ENCODE measurements at regions not wholly inside any gene's neighbourhood (a gene's known extent, or its start where the extent isn't known, plus 50 kb on each side); places are given as distances from the start of the nearest gene placed in this dataset.
"Not testable (repeated sequence)": the region's sequence is repeated elsewhere in the genome, so short reads cannot be mapped to it uniquely, and the experiment has no call there.

DNA sequence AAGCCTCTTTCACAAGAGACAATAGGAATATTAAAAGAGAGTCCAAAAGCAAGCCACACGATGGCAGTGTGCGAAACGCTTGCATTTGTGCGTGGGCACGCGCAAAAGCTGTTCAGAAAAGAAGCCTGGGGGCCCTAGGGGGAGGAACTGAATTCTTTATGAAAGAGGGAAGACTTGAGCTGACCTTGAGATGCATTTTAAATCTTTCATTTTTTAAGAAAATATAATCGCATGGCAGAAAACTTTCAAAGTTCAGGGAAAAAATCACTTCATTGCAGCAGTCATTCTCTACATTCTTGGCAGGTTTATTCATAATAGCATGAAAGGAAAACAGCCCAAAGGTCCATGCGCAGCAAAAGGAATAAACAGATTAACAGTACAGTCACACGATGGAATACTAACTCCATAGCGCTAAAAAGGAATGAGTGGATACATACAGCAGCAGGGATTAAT lies 206.5 kb upstream of the PRKCQ start:
- no peaks in the 10 kb centered on the region for H3K9me3 ChIP-seq
- intact Hi-C loops (cut with DNase I) = no loop called here
- H3K27me3 ChIP-seq = no peaks in the 10 kb centered on the region
- TF ChIP-seq, protein P1, sequence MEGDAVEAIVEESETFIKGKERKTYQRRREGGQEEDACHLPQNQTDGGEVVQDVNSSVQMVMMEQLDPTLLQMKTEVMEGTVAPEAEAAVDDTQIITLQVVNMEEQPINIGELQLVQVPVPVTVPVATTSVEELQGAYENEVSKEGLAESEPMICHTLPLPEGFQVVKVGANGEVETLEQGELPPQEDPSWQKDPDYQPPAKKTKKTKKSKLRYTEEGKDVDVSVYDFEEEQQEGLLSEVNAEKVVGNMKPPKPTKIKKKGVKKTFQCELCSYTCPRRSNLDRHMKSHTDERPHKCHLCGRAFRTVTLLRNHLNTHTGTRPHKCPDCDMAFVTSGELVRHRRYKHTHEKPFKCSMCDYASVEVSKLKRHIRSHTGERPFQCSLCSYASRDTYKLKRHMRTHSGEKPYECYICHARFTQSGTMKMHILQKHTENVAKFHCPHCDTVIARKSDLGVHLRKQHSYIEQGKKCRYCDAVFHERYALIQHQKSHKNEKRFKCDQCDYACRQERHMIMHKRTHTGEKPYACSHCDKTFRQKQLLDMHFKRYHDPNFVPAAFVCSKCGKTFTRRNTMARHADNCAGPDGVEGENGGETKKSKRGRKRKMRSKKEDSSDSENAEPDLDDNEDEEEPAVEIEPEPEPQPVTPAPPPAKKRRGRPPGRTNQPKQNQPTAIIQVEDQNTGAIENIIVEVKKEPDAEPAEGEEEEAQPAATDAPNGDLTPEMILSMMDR (IDR thresholded peaks at IDR 0.05) = peak in 2 of 3 experiments; percentile 10 to 18
- no peak for TF ChIP-seq POLR2AphosphoS5 (IDR thresholded peaks at IDR 0.05; ENCODE audit: insufficient read depth in 1 of 2, low read depth in 1 of 2)
- H3K36me3 ChIP-seq = no peaks in the 10 kb centered on the region
- no peaks in the 10 kb centered on the region for H3K4me1 ChIP-seq
- no peak overlapping the region for H3K4me3 ChIP-seq
- H3K27ac ChIP-seq = no peak overlapping the region
- DNase-seq (ENCODE audit: extremely low spot score in 2 of 2) = no peak

GRCh38 chr10:6784429-6784828 lies 204.4 kb upstream of the PRKCQ start:
- H3K27ac ChIP-seq; H3K9me3 ChIP-seq; intact Hi-C loops (cut with DNase I); H3K27me3 ChIP-seq; H3K4me3 ChIP-seq; H3K36me3 ChIP-seq; H3K4me1 ChIP-seq; DNase-seq (ENCODE audit: extremely low spot score in 2 of 2): not testable (repeated sequence)

- no peak overlapping the region for H3K4me3 ChIP-seq
- H3K36me3 ChIP-seq = no peaks in the 10 kb centered on the region
- H3K9me3 ChIP-seq = no peaks in the 10 kb centered on the region
- no peaks in the 10 kb centered on the region for H3K4me1 ChIP-seq
- no peaks in the 10 kb centered on the region for H3K27me3 ChIP-seq
- no peak for DNase-seq (ENCODE audit: extremely low spot score in 2 of 2)
- TF ChIP-seq, protein P1 (IDR thresholded peaks at IDR 0.05) = no peak
- TF ChIP-seq POLR2AphosphoS5 (IDR thresholded peaks at IDR 0.05; ENCODE audit: insufficient read depth in 1 of 2, low read depth in 1 of 2) (no peak), POLR2A (IDR thresholded peaks at IDR 0.05) (no peak)
- intact Hi-C loops (cut with DNase I) = no loop called here
- no peak overlapping the region for H3K27ac ChIP-seq
Measured at GRCh38 chr10:6783471-6783870, 203.4 kb upstream of the PRKCQ start.

DNA sequence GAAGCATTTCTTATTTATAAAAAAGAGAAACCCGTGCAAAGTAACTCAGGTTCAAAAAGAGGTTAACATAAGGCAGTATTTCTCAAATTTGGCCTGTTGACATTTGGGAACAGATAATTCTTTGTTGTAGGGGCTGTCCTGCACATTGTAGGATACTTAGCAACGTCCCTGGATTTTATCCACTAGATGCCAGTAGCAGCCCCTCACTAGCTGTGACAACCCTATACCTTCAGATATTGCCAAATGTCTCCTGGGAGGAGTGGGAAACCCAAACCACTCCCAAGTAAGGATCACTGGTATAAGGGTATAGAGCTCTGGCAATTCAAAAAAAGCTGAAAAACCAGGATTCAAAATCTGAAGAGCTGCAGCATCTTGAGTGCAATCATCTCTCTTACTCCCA lies 202.3 kb upstream of the PRKCQ start:
- Histone ChIP-seq H3K27me3 (no peaks in the 10 kb centered on the region), H3K4me1 (no peaks in the 10 kb centered on the region), H3K27ac (no peak overlapping the region), H3K4me3 (no peak overlapping the region), H3K36me3 (no peaks in the 10 kb centered on the region), H3K9me3 (no peaks in the 10 kb centered on the region)
- intact Hi-C loops (cut with DNase I) = no loop called here
- TF ChIP-seq, protein P1 (IDR thresholded peaks at IDR 0.05) = no peak
- TF ChIP-seq POLR2AphosphoS5 (IDR thresholded peaks at IDR 0.05; ENCODE audit: insufficient read depth in 1 of 2, low read depth in 1 of 2) = no peak
- no peak for TF ChIP-seq POLR2A (IDR thresholded peaks at IDR 0.05)
- DNase-seq (ENCODE audit: extremely low spot score in 2 of 2) = no peak

DNA sequence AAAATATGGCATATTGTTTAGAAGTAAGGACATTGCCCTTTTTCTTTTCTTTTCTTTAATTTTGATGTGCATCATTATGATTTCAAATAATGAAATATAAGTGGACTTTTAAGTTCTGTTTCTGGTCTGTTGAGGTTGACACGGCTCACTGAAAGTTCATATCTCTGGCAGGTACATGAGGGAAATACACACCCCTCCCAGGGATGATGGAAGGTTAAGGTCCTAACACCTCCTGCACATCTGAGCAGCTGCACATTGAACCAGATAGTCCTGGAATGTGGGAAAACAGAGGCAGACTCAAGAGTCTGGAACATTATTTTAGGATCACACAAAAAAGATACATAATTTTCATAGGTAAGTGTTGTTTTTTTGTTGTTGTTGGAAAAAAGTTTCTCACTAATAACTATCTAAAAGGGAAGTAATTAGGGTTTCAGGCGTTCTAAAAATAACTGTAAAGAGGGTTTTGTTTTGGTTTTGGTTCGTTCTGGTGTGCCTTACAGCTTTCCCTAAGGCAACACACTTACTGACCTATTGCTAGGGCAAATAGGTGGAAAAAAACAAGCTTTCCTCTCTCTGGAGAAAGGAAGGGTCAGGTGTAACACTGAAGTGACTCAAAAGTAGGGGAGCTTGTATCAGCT lies 201.2 kb upstream of the PRKCQ start:
- Histone ChIP-seq H3K9me3 (no peaks in the 10 kb centered on the region), H3K27me3 (no peaks in the 10 kb centered on the region), H3K4me3 (no peak overlapping the region), H3K4me1 (no peaks in the 10 kb centered on the region), H3K27ac (no peak overlapping the region), H3K36me3 (no peaks in the 10 kb centered on the region)
- TF ChIP-seq, protein P1 (IDR thresholded peaks at IDR 0.05) = no peak
- TF ChIP-seq POLR2AphosphoS5 (IDR thresholded peaks at IDR 0.05; ENCODE audit: insufficient read depth in 1 of 2, low read depth in 1 of 2) (no peak), POLR2A (IDR thresholded peaks at IDR 0.05) (no peak)
- no peak for DNase-seq (ENCODE audit: extremely low spot score in 2 of 2)
- intact Hi-C loops (cut with DNase I) = no loop called here

All from vagina (tissue), 2 donors.